Mesodermal cell (in vitro differentiated cells): ENCODE measurements at regions not wholly inside any gene's neighbourhood (a gene's known extent, or its start where the extent isn't known, plus 50 kb on each side); places are given as distances from the start of the nearest gene placed in this dataset.

ENCODE experiments used
- H3K27ac ChIP-seq: 2 replicates; pipeline ENCODE4 v1.7.0; 2013; ENCODE audit warnings: mild to moderate bottlenecking, low read depth, low read length, moderate library complexity; ENCODE audit not compliant: severe bottlenecking
- H3K36me3 ChIP-seq: 2 replicates; pipeline ENCODE4 v1.7.1; 2013; ENCODE audit warnings: mild to moderate bottlenecking, low read length, moderate library complexity; ENCODE audit not compliant: control insufficient read depth, insufficient read depth
- H3K4me1 ChIP-seq: one replicate; pipeline ENCODE4 v1.7.1; 2013; ENCODE audit warnings: mild to moderate bottlenecking, low read length; ENCODE audit not compliant: insufficient read depth, control insufficient read depth, poor library complexity, severe bottlenecking
- H3K4me3 ChIP-seq: 2 replicates; pipeline ENCODE4 v1.7.0; 2013; ENCODE audit warnings: low read length, control low read depth, mild to moderate bottlenecking; ENCODE audit not compliant: insufficient read depth, poor library complexity, severe bottlenecking; ENCODE audit errors: extremely low read depth
- H3K9me3 ChIP-seq: 2 replicates; pipeline ENCODE4 v1.7.1; 2013; ENCODE audit warnings: mild to moderate bottlenecking, low read length, moderate library complexity; ENCODE audit not compliant: control insufficient read depth
- WGBS, 2 experiments: methylation state at CpG; one replicate each; pipeline ENCODE4 v1.1.5; 2013; ENCODE audit warnings: missing lambda C conversion rate in 2 of 2; ENCODE audit not compliant: insufficient coverage in 2 of 2; 5-methylcytosine and 5-hydroxymethylcytosine counted together

GRCh38 chr14:97002454-97002853 lies 205.3 kb downstream of the VRK1 start:
- 78 to 80% methylated on average over 7 of the region's 7 CpGs for whole genome bisulfite sequencing, 2 experiments
- H3K4me3 ChIP-seq = no peak overlapping the region
- no peaks in the 10 kb centered on the region for H3K4me1 ChIP-seq
- H3K36me3 ChIP-seq = no peaks in the 10 kb centered on the region
- H3K9me3 ChIP-seq = no peaks in the 10 kb centered on the region
- no peak overlapping the region for H3K27ac ChIP-seq

- H3K4me1 ChIP-seq = no peaks in the 10 kb centered on the region
- H3K9me3 ChIP-seq = no peaks in the 10 kb centered on the region
- 88 to 92% methylated on average over 4 to 6 of the region's 7 CpGs for WGBS, 2 experiments
- no peak overlapping the region for H3K4me3 ChIP-seq
- H3K36me3 ChIP-seq = no peaks in the 10 kb centered on the region
- H3K27ac ChIP-seq = no peak overlapping the region
Observed at GRCh38 chr14:97005934-97006333, 208.8 kb downstream of the VRK1 start.

GRCh38 chr14:97010491-97011160 lies 213.4 kb downstream of the VRK1 start:
- no peaks in the 10 kb centered on the region for H3K4me1 ChIP-seq
- H3K36me3 ChIP-seq = no peaks in the 10 kb centered on the region
- no peaks in the 10 kb centered on the region for H3K9me3 ChIP-seq
- H3K4me3 ChIP-seq = no peak overlapping the region
- H3K27ac ChIP-seq = no peak overlapping the region
- WGBS, 2 experiments = 62 to 70% methylated on average over 7 of the region's 8 CpGs

GRCh38 chr14:97013878-97014277 lies 216.7 kb downstream of the VRK1 start:
- H3K4me3 ChIP-seq = no peak overlapping the region
- 93 to 100% methylated on average over 3 to 5 of the region's 7 CpGs for WGBS, 2 experiments
- H3K9me3 ChIP-seq = no peaks in the 10 kb centered on the region
- H3K4me1 ChIP-seq = no peaks in the 10 kb centered on the region
- H3K27ac ChIP-seq = no peak overlapping the region
- H3K36me3 ChIP-seq = no peaks in the 10 kb centered on the region

GRCh38 chr14:97021001-97021400 lies 223.8 kb downstream of the VRK1 start:
- no peaks in the 10 kb centered on the region for H3K36me3 ChIP-seq
- no peaks in the 10 kb centered on the region for H3K9me3 ChIP-seq
- H3K4me3 ChIP-seq = no peak overlapping the region
- no peak overlapping the region for H3K27ac ChIP-seq
- 88% methylated on average over 3 of the region's 4 CpGs; no CpG with 5 or more reads in 1 of the 2 experiments for WGBS, 2 experiments
- H3K4me1 ChIP-seq = no peaks in the 10 kb centered on the region

GRCh38 chr14:97021571-97022168 lies 224.5 kb downstream of the VRK1 start:
- no peaks in the 10 kb centered on the region for H3K36me3 ChIP-seq
- no peaks in the 10 kb centered on the region for H3K4me1 ChIP-seq
- no peak overlapping the region for H3K27ac ChIP-seq
- H3K9me3 ChIP-seq = no peaks in the 10 kb centered on the region
- WGBS, 2 experiments = 89 to 100% methylated on average over 1 to 2 of the region's 3 CpGs
- no peak overlapping the region for H3K4me3 ChIP-seq

- Histone ChIP-seq H3K27ac (no peak overlapping the region), H3K4me1 (no peaks in the 10 kb centered on the region), H3K9me3 (no peaks in the 10 kb centered on the region), H3K4me3 (no peak overlapping the region), H3K36me3 (no peaks in the 10 kb centered on the region)
- 83% methylated on average over 2 of the region's 3 CpGs; no CpG with 5 or more reads in 1 of the 2 experiments for WGBS, 2 experiments
Observed at GRCh38 chr14:97022741-97023140, 225.6 kb downstream of the VRK1 start.

GRCh38 chr14:97023871-97024270 lies 226.7 kb downstream of the VRK1 start:
- no peaks in the 10 kb centered on the region for H3K4me1 ChIP-seq
- H3K36me3 ChIP-seq = no peaks in the 10 kb centered on the region
- no peaks in the 10 kb centered on the region for H3K9me3 ChIP-seq
- no peak overlapping the region for H3K27ac ChIP-seq
- H3K4me3 ChIP-seq = no peak overlapping the region
- 91 to 96% methylated on average over 5 of the region's 6 CpGs for WGBS, 2 experiments

GRCh38 chr14:97024300-97024699 lies 227.1 kb downstream of the VRK1 start:
- no peaks in the 10 kb centered on the region for H3K9me3 ChIP-seq
- no peaks in the 10 kb centered on the region for H3K4me1 ChIP-seq
- 88 to 94% methylated on average over 5 of the region's 7 CpGs for WGBS, 2 experiments
- H3K27ac ChIP-seq = no peak overlapping the region
- H3K4me3 ChIP-seq = no peak overlapping the region
- no peaks in the 10 kb centered on the region for H3K36me3 ChIP-seq

- H3K9me3 ChIP-seq = no peaks in the 10 kb centered on the region
- H3K4me1 ChIP-seq = no peaks in the 10 kb centered on the region
- no peak overlapping the region for H3K27ac ChIP-seq
- WGBS, 2 experiments = 39 to 42% methylated on average over 16 of the region's 16 CpGs
- no peaks in the 10 kb centered on the region for H3K36me3 ChIP-seq
- no peak overlapping the region for H3K4me3 ChIP-seq
Observed at GRCh38 chr14:97025722-97026121, 228.5 kb downstream of the VRK1 start.

GRCh38 chr14:97027256-97027999 lies 230.2 kb downstream of the VRK1 start:
- H3K27ac ChIP-seq = no peak overlapping the region
- no peaks in the 10 kb centered on the region for H3K36me3 ChIP-seq
- WGBS, 2 experiments = 75 to 81% methylated on average over 8 of the region's 12 CpGs
- H3K4me1 ChIP-seq = no peaks in the 10 kb centered on the region
- H3K4me3 ChIP-seq = no peak overlapping the region
- H3K9me3 ChIP-seq = no peaks in the 10 kb centered on the region
